Nephron progenitor cell (in vitro differentiated cells): ENCODE measurements at regions not wholly inside any gene's neighbourhood (a gene's known extent, or its start where the extent isn't known, plus 50 kb on each side); places are given as distances from the start of the nearest gene placed in this dataset.
A peak's percentile ranks its signal among the peaks of the same experiment; 100 is the strongest.
"Not testable (repeated sequence)": the region's sequence is repeated elsewhere in the genome, so short reads cannot be mapped to it uniquely, and the experiment has no call there.

ENCODE experiments used
- DNase-seq: peaks from one replicate; pipeline ENCODE4 v3.0.0; 2021
- H3K27ac Mint-ChIP-seq: 2 replicates; pipeline ENCODE4 v1.8.0; 2021; ENCODE audit warnings: mild to moderate bottlenecking, moderate library complexity, mixed read lengths
- H3K27me3 Mint-ChIP-seq: 2 replicates; pipeline ENCODE4 v1.8.0; 2021; ENCODE audit warnings: mild to moderate bottlenecking, low read depth, mixed read lengths; ENCODE audit not compliant: poor library complexity
- H3K36me3 Mint-ChIP-seq: 2 replicates; pipeline ENCODE4 v1.8.0; 2021; ENCODE audit warnings: low read depth, mixed read lengths
- H3K4me1 Mint-ChIP-seq: 2 replicates; pipeline ENCODE4 v1.8.0; 2021; ENCODE audit warnings: mixed read lengths
- H3K4me3 Mint-ChIP-seq: 2 replicates; pipeline ENCODE4 v1.8.0; 2021; ENCODE audit warnings: mild to moderate bottlenecking, moderate library complexity, mixed read lengths
- H3K9me3 Mint-ChIP-seq: 2 replicates; pipeline ENCODE4 v1.8.0; 2021; ENCODE audit warnings: mild to moderate bottlenecking, moderate library complexity, mixed read lengths
- TF ChIP-seq, protein P1 (sequence below): fragments of 200-600 bp; sonication (generic); IDR thresholded peaks from 2 replicates; pipeline ENCODE4 v1.5.0; 2021; ENCODE audit warnings: antibody characterized with exemption

DNA sequence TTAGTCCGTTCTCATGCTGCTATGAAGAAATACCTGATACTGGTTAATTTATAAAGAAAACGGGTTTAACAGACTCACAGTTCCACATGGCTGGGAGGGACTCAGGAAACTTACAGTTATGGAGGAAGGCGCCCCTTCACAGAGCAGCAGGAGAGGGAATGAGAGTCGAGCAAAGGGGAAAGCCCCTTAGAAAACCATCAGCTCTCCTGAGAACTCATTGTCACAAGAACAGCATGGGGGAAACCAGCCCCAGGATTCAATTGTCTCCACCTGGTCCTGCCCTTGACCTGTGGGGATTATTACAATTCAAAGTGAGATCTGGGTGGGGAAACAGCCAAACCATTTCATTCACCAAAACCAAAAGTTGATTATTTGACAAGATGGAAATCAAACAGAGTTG lies 101.8 kb downstream of the ATP6V0E2 start:
- not testable (repeated sequence) for H3K4me1 Mint-ChIP-seq, H3K36me3 Mint-ChIP-seq, H3K4me3 Mint-ChIP-seq, H3K27ac Mint-ChIP-seq, DNase-seq, H3K9me3 Mint-ChIP-seq
- H3K27me3 Mint-ChIP-seq: peaks cover 15% of the 10 kb centered on the region

DNA sequence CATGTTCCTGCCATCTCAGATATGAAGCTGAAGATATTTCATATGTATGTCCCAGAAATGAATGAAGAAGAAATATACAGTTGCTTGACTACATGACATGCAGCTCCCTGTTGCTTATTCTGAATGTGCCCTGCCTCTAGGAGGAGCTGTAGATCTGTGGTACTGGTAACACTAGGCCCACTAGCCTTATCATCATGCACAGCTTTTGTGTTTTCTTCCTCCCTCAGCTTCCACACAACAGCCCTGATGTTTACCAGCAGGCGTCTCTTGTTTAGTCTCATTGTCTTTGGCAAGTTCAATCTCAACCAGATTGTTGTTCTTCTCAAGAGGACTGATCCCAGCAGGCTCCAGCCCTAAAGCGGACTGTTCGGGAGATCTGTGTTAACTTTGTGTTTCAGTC lies 104.8 kb downstream of the ATP6V0E2 start:
- DNase-seq, H3K4me1 Mint-ChIP-seq, H3K27ac Mint-ChIP-seq, H3K36me3 Mint-ChIP-seq, H3K4me3 Mint-ChIP-seq, H3K9me3 Mint-ChIP-seq: not testable (repeated sequence)
- H3K27me3 Mint-ChIP-seq: peaks cover 15% of the 10 kb centered on the region

DNA sequence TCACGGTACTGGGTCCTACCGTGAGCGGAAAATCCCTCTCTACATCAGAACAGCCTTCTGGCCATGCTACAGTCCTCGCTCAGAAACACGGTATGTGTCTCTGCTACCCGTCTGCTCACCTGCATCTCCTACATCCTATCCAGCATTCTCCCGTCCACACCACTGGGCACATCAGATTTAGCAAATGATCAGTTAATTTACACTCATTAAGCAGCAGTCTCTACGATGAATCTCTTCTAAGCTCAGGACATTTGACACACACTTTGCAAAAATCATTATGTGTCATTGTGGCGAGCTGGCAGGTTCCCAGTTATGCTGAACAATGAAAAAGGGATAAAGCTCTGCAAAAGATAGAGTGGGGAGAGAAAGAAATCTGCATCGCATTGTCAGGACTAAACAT lies 105.2 kb downstream of the ATP6V0E2 start:
- not testable (repeated sequence) for H3K27ac Mint-ChIP-seq, H3K4me1 Mint-ChIP-seq, DNase-seq, H3K9me3 Mint-ChIP-seq, H3K36me3 Mint-ChIP-seq, H3K4me3 Mint-ChIP-seq
- H3K27me3 Mint-ChIP-seq: peaks cover 15% of the 10 kb centered on the region

DNA sequence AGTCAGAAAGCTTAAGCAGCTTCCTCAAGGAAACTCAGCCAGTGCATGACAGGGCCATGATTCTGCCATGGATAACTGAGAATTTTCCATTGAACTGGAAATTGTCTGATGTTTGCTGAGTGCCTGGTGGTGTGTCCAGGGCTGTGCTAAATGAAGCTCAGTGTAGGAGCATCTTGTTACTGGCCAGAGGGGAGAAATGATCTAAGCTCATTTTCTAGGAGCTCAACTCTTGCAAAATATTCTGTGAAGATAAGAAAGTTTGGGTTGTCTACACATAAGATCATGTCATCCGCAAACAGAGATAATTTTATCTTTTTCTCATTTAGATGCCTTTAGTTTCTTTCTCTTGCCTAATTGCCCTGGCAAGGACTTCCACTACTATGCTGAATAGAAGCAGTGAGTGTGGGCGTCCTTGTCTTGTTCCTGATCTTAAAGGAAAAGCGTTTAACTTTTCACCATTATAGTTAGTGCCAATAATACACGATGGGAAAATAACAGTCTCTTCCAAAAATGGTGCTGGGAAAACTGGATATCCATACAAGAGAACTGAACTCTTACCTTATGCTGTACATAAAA lies 108.9 kb downstream of the ATP6V0E2 start:
- H3K4me1 Mint-ChIP-seq, H3K9me3 Mint-ChIP-seq, H3K27me3 Mint-ChIP-seq, H3K27ac Mint-ChIP-seq, H3K4me3 Mint-ChIP-seq, H3K36me3 Mint-ChIP-seq, DNase-seq: not testable (repeated sequence)

DNA sequence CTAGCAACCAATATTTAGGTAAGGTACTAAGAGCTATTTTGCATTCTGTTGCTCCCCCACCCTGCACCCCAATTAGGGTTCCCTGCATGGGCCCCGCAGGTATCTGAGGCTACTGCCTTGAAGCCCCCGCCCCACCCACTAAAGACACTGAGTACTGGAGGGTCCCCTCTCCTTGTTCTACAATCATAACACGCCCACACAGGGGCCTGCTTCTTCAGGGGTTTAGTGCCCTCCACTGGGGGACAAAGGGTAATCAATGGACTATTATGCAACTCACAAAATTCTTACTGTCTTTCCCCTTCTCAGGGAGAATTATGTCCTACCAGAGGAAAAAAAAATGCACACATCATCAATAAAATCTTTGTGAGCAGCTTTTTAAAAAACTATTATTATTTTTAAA lies 113.1 kb downstream of the ATP6V0E2 start:
- H3K36me3 Mint-ChIP-seq, H3K4me1 Mint-ChIP-seq, H3K27me3 Mint-ChIP-seq, H3K4me3 Mint-ChIP-seq, H3K27ac Mint-ChIP-seq, DNase-seq, H3K9me3 Mint-ChIP-seq: not testable (repeated sequence)

DNA sequence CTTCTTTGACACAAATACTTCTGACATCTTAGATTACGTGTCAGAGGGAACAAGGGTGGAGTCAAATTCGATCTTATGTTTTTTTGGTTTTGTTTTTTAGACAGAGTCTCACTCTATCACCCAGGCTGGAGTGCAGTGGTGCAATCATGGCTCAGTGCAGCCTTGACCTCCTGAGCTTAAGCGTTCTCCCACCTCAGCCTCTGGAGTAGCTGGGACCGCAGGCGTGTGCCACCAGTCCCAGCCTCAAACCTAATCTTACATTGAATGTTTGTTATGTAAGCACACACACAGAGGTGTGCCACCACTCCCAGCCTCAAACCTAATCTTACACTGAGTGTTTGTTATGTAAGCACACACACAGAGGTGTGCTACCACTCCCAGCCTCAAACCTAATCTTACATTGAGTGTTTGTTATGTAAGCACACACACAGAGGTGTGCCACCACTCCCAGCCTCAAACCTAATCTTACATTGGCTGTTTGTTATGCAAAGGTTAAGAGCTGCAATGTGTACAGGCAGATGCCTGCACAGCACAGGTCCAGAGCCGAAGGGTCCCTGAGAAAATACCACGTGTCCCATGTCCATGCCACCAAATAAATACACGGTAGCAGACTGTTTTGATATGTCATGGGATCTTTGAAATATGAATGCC lies 118.0 kb downstream of the ATP6V0E2 start:
- H3K9me3 Mint-ChIP-seq, H3K36me3 Mint-ChIP-seq, H3K4me3 Mint-ChIP-seq, H3K4me1 Mint-ChIP-seq, H3K27ac Mint-ChIP-seq, DNase-seq, H3K27me3 Mint-ChIP-seq: not testable (repeated sequence)

DNA sequence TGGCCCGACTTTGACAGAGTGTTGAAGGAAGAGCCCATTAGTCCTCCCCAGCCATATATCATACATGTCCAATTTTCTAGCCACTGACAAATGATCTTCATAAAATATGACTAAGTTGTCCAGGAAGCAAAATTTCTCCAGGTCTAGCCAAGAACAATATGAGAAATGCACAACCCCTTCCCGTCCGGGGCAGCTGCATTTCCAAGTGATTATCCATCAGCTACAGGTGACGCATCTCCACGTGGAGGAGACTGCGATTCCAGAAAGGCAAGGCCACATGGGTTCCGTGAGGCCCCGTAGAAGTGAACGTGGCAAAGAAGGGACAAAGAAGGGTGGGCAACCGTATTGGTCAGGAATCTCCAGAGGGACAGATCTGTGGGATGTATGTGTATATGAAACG lies 118.6 kb downstream of the ATP6V0E2 start:
- H3K27me3 Mint-ChIP-seq, DNase-seq, H3K36me3 Mint-ChIP-seq, H3K4me3 Mint-ChIP-seq, H3K4me1 Mint-ChIP-seq, H3K9me3 Mint-ChIP-seq, H3K27ac Mint-ChIP-seq: not testable (repeated sequence)

DNA sequence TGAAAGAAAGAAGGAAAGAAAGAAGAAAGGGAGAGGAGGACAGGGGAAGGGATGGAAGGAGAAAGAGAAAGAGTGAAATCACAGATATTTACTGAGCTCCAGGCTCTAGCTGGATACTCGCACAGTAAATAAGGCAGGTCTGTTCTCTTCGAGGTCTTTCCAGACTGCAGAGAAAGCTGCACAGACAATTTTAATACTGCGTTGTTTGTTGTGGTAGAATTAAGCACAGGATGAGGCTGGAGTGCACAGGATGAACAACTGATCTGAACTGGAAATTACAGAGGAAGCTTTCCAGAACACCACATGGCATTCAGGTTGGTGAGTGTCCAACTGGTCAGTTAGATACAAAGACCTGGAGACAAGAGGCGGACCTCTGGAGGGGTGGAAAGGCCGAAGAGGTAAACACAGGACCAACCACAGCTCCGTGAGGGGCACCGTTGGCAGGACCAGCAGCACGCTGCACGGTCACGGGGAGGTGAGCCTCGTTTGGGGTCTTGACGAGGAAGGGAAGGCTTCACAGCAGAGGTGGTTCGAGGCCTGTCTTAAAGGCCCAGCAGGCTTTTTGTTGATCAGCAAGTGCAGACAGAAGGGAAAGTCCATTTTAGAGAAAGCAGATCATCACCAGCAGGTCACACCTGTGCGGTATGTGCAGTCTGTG lies 121.7 kb downstream of the ATP6V0E2 start:
- DNase-seq, H3K36me3 Mint-ChIP-seq, H3K27me3 Mint-ChIP-seq, H3K9me3 Mint-ChIP-seq, H3K4me3 Mint-ChIP-seq, H3K4me1 Mint-ChIP-seq, H3K27ac Mint-ChIP-seq: not testable (repeated sequence)

DNA sequence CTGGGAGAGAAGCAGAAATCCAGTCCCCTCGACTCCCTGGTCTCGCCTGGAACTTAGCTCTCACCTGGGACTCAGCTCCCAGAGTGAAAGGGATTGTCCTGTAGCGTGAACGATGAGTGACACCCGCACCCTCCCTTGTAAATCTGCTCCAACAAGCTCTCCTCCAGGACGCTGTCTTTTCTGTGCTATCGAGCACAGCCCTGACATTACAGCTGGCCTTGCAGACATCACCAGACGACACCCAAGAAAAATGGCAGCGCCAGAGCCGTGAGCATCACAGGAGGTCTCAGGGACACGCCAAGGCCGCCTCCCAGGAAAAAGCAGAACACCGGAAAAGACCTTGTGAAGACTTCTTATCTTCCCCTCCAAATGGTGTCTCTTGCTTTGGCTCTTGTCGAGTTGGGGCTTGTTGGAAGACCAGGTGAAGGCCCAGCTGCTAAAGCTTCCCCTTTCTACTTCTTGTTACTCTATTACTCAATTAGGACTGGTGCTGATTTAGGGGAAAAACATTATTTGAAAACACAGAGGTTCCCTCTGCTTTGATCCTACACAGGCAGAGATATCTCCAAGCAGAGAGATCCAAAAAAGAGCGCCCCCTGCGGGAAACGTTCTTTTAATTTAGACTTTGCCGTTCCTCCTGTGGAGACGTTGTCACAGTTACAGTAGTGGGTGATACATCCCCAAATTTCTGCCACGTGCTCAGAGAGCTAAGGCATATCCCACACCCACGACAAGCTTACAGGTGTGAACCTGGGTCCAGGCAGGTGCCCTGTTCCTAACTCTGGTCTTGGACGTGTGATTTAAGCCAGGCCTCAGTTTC lies 127.2 kb downstream of the ATP6V0E2 start:
- TF ChIP-seq, protein P1, sequence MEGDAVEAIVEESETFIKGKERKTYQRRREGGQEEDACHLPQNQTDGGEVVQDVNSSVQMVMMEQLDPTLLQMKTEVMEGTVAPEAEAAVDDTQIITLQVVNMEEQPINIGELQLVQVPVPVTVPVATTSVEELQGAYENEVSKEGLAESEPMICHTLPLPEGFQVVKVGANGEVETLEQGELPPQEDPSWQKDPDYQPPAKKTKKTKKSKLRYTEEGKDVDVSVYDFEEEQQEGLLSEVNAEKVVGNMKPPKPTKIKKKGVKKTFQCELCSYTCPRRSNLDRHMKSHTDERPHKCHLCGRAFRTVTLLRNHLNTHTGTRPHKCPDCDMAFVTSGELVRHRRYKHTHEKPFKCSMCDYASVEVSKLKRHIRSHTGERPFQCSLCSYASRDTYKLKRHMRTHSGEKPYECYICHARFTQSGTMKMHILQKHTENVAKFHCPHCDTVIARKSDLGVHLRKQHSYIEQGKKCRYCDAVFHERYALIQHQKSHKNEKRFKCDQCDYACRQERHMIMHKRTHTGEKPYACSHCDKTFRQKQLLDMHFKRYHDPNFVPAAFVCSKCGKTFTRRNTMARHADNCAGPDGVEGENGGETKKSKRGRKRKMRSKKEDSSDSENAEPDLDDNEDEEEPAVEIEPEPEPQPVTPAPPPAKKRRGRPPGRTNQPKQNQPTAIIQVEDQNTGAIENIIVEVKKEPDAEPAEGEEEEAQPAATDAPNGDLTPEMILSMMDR: peak; percentile 29
- not testable (repeated sequence) for H3K36me3 Mint-ChIP-seq, H3K27ac Mint-ChIP-seq, H3K27me3 Mint-ChIP-seq, H3K4me3 Mint-ChIP-seq, H3K4me1 Mint-ChIP-seq, H3K9me3 Mint-ChIP-seq
- DNase-seq: peak; percentile 7
